GM21529 (cell line): ENCODE measurements at regions not wholly inside any gene's neighbourhood (a gene's known extent, or its start where the extent isn't known, plus 50 kb on each side); places are given as distances from the start of the nearest gene placed in this dataset.

ENCODE experiments used
- ATAC-seq: cut with Tn5 transposase; IDR thresholded peaks from one replicate; pipeline ENCODE4 v1.9.1; 2021; ENCODE audit not compliant: unreplicated experiment

DNA sequence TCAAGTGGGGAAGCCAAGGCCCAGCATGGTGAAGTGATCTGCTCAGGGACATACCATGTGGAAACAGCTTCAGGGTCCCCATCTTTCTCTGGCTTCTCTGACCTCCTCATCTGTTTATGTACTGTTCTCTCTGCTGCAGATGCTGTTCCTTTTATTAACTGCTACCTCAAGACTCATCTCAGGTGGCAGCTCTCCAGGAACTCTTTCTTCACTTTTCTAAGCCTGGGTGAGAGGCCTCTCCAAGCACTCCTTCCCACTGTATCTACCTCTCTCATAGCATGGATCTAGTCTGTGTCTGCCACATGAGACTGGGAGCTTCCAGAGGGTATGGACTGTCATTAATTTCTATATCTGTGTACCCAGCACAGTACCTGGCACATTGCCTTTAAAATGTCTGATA is 73.4 kb upstream of the PPM1J start:
- ATAC-seq, result no peak

DNA sequence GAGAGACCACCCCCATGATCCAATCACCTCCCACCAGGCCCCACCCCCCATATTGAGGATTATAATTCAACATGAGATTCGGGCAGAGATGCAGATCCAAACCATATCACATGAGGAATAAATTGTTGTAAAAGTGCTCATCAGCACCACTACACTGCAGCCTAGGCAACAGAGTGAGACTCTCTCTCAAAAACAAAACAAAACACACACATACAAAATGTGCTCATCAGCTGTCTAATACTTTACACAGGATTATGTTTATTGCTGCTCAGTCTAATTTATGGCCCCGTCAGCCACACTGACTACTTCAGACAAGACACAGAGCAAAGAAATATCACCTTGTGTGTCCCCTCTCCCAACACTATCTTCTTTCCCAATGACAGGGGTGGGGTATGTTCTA is 72.9 kb upstream of the PPM1J start:
- ATAC-seq, result no peak

DNA sequence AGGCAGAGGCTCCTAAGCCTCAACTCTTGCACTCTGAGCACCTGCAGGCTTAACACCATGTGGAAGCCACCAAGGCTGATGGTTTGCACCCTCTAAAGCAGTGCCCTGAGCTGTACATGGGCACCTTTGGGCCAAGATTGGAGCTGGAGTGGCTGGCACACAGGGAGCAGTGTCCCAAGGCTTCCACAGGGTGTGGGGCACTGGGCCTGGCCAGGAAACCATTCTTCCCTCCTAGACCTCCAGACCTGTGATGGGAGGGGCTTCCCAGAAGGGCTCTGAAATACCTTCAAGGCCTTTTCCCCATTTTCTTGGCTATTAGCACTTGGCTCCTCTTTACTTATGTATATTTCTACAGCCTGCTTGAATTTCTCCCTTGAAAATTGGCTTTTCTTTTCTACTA is 67.9 kb upstream of the PPM1J start:
- no peak for ATAC-seq

DNA sequence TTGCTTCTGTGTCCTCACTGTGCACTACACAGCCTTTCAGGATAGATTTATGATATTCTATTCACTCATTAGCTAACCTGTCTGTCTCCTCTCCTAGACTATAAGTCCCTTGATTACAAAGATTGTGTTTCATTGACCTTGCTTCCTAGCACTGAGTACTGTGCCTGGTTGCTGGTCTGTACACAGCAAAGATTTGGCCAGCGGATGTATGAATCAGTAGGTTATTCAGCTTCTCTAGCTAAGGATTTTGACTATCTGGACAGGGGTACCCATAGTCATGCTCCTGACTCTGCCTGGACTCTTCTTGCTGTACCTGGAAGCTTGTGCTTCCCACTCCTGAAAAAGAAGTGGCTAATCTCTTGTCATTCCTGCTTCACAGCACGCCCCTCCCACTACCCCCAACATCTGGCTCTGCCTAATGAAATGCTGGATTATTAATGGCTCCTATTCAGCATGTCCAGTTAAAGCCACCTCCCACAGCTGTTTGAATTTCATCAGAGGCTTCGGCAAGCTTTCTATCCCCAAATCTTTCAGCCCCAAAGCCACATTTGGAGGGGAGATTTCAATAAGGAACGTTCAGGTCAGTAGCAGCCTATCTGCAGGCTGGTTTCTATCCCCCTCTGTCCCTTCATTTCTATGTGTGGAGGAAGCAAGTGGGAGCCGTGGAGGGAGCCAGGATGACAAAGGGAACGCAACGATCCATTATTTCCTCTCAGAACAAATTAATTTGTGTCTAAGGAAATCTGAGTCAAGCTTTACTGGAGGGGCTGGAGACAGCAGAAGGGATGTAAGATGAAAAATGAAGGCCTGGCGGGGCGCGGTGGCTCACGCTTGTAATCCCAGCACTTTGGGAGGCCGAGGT is 64.8 kb upstream of the PPM1J start:
- ATAC-seq, result no peak

DNA sequence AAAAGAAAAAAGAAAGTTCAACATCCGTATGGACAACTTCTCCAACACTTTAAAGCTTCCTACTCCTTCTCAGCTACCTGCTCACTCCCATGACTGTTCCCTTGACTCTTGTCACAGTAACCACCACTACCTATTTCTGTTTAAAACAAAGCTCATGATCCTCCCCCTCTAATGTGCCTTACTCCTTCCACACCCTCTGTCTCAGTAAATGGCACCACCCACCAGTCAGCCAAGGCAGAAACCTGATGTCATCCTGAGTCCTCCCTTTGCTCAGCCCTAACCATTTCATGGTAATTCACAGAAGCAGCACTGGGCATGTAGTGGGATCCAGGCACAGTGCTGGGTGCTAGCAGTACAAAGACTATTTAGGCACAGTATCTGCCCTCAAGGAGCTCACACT is 63.0 kb upstream of the PPM1J start:
- ATAC-seq, result no peak

DNA sequence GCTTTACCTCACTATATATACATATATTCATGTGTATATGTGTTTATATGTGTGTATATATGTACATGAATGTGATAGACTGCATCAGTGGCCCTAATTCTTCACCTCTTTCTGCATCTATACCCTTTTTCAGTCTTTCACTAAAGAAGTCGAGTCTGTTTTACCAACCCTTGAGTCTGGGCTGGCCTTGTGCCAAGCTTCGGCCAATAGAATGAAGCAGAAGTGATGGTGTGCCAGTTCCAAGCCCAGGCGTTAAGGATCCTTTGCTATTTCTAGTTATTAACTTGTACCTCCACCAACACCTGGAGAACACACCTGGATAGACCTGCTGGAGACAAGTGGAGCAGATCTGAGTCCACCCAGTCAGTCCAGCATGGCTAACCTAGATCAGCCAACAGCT is 61.6 kb upstream of the PPM1J start:
- ATAC-seq, result no peak

DNA sequence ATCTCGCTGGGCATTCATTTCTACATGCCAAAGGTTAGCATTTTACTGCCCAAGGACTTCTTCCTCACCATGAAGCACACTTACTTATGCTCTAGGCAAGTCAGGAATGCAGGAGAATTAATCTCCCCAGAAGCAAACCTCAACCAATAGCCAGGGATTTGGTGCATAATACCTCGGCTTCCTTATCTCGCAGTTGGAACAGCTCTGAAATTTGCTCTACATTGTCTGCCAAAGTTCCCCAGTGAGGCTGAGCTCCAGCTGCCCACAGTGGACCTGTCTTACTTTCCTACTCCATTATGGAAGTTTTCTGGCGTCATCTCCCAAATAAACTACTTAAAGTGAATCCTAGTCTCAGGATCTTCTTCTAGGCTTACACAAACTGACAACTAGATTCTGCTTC is 57.6 kb upstream of the PPM1J start:
- no peak for ATAC-seq

DNA sequence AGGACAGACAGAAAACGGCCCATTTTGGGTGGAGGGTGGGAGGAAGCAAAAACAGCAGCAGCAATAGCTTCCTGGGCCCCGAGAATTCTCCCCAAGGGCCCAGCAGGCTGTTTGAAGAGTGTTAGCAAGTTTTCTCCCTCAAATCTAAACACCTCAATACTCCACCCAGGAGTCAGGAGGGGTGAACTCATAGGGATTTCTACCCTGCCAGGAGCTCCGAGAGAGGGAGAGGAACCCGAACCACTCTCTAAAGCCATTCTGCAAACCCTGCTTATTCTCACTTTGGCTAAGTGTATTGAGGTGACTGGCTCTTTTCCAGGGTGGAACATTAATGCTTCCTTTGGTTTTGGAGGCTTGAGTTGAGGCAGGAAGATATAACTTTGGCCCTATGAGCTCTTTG is 55.6 kb upstream of the PPM1J start:
- ATAC-seq, result no peak

DNA sequence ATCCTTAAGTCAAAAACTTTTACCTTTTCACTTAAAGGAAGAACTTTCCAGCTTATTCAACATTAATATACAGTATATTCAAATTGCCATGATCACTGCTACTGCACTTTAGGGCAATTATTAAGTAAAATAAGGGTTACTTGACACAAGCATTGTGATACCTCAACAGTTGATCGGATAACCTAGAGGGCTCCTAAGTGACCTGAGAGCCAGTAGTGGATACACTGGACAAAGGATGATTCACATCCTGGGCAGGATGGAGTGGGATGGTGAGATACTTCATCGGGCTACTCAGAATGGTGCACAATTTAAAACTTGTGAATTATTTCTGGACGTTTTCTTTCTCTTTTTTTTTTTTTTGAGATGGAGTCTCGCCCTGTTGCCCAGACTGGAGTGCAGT is 54.5 kb upstream of the PPM1J start:
- ATAC-seq, result no peak

DNA sequence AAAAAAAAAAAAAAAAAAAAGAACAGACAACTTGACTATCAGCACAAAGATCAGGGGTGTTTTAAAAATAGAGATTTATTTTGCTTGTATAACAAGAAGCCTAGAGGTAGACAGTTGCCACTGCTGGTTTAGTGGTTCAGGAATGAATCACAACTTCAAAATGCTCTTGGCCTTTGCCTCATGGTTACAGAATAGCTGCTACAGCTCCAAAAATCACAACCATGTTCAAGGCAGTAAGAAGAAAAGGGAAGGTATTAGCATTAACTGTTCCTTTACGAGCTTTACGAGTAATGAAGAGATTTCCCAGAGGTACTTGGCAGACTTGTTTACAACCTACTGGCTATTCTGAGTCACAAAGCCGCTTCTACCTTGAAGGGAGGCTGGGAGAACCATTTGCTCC is 52.5 kb upstream of the PPM1J start:
- no peak for ATAC-seq
